Parathyroid adenoma (tissue), 2 donors: ENCODE measurements at regions not wholly inside any gene's neighbourhood (a gene's known extent, or its start where the extent isn't known, plus 50 kb on each side); places are given as distances from the start of the nearest gene placed in this dataset.

Experiments used
- H2AFZ ChIP-seq: fragments of 300-600 bp; sonication (generic); one replicate; pipeline ENCODE4 v1.7.0; 2017; ENCODE audit warnings: antibody characterized with exemption, mild to moderate bottlenecking
- H3K27ac ChIP-seq: fragments of 300-600 bp; sonication (generic); one replicate; pipeline ENCODE4 v1.7.0; 2017
- H3K27me3 ChIP-seq: fragments of 300-600 bp; sonication (generic); one replicate; pipeline ENCODE4 v1.7.0; 2017; ENCODE audit warnings: low read length; ENCODE audit not compliant: control insufficient read depth, insufficient read depth
- H3K36me3 ChIP-seq: fragments of 300-600 bp; sonication (generic); one replicate; pipeline ENCODE4 v1.7.0; 2017; ENCODE audit warnings: low read length; ENCODE audit not compliant: control insufficient read depth, insufficient read depth
- H3K4me1 ChIP-seq: fragments of 300-600 bp; sonication (generic); one replicate; pipeline ENCODE4 v1.7.0; 2017; ENCODE audit warnings: control low read depth
- H3K4me2 ChIP-seq: fragments of 300-600 bp; sonication (generic); one replicate; pipeline ENCODE4 v1.7.0; 2017; ENCODE audit warnings: low read length
- H3K4me3 ChIP-seq: fragments of 300-600 bp; sonication (generic); one replicate; pipeline ENCODE4 v1.7.0; 2017; ENCODE audit warnings: low read depth, low read length
- H3K79me2 ChIP-seq: fragments of 300-600 bp; sonication (generic); one replicate; pipeline ENCODE4 v1.7.0; 2017; ENCODE audit warnings: control low read depth
- H3K9ac ChIP-seq: fragments of 300-600 bp; sonication (generic); one replicate; pipeline ENCODE4 v1.7.0; 2017; ENCODE audit warnings: mild to moderate bottlenecking
- H3K9me3 ChIP-seq: fragments of 300-600 bp; sonication (generic); one replicate; pipeline ENCODE4 v1.7.0; 2017; ENCODE audit warnings: low read length; ENCODE audit not compliant: control insufficient read depth
- CTCF ChIP-seq: fragments of 300-600 bp; sonication (generic); IDR thresholded peaks from one replicate; pipeline ENCODE4 v1.7.0; 2017; ENCODE audit warnings: antibody characterized with exemption, mild to moderate bottlenecking
- donor health status: primary hyperparathyroidism.

- Histone ChIP-seq H2AFZ (no peak overlapping the region), H3K4me1 (no peaks in the 10 kb centered on the region), H3K27ac (no peak overlapping the region), H3K27me3 (no peaks in the 10 kb centered on the region), H3K4me3 (no peak overlapping the region), H3K4me2 (no peak overlapping the region), H3K79me2 (no peaks in the 10 kb centered on the region), H3K9ac (no peak overlapping the region), H3K36me3 (no peaks in the 10 kb centered on the region), H3K9me3 (no peaks in the 10 kb centered on the region)
- TF ChIP-seq CTCF = no peak
These were observed 80.8 kb upstream of the SLC8A3 start for GRCh38 chr14:70269582-70269981.

GRCh38 chr14:70268760-70269159 is 80.0 kb upstream of the SLC8A3 start:
- Histone ChIP-seq H3K4me3 (no peak overlapping the region), H3K36me3 (no peaks in the 10 kb centered on the region), H3K4me1 (no peaks in the 10 kb centered on the region), H3K79me2 (no peaks in the 10 kb centered on the region), H3K27me3 (no peaks in the 10 kb centered on the region), H3K27ac (no peak overlapping the region), H3K9me3 (no peaks in the 10 kb centered on the region), H2AFZ (no peak overlapping the region), H3K9ac (no peak overlapping the region), H3K4me2 (no peak overlapping the region)
- no peak for TF ChIP-seq CTCF

- no peak overlapping the region for H2AFZ ChIP-seq
- H3K27ac ChIP-seq = no peak overlapping the region
- H3K4me1 ChIP-seq = no peaks in the 10 kb centered on the region
- no peaks in the 10 kb centered on the region for H3K79me2 ChIP-seq
- no peaks in the 10 kb centered on the region for H3K9me3 ChIP-seq
- TF ChIP-seq CTCF = no peak
- no peak overlapping the region for H3K9ac ChIP-seq
- no peaks in the 10 kb centered on the region for H3K36me3 ChIP-seq
- no peaks in the 10 kb centered on the region for H3K27me3 ChIP-seq
- no peak overlapping the region for H3K4me2 ChIP-seq
- no peak overlapping the region for H3K4me3 ChIP-seq
These were observed 77.4 kb upstream of the SLC8A3 start for GRCh38 chr14:70266157-70266556.

- Histone ChIP-seq H3K4me2 (no peak overlapping the region), H3K9me3 (no peaks in the 10 kb centered on the region), H3K36me3 (no peaks in the 10 kb centered on the region), H3K27me3 (no peaks in the 10 kb centered on the region), H3K27ac (no peak overlapping the region), H2AFZ (no peak overlapping the region), H3K4me3 (no peak overlapping the region), H3K4me1 (no peaks in the 10 kb centered on the region), H3K9ac (no peak overlapping the region), H3K79me2 (no peaks in the 10 kb centered on the region)
- no peak for TF ChIP-seq CTCF
These were observed 76.7 kb upstream of the SLC8A3 start for GRCh38 chr14:70265422-70265821.

GRCh38 chr14:70259420-70259819 is 70.7 kb upstream of the SLC8A3 start:
- Histone ChIP-seq H3K9me3 (no peaks in the 10 kb centered on the region), H3K9ac (no peak overlapping the region), H2AFZ (no peak overlapping the region), H3K36me3 (no peaks in the 10 kb centered on the region), H3K79me2 (no peaks in the 10 kb centered on the region), H3K4me2 (no peak overlapping the region), H3K27me3 (no peaks in the 10 kb centered on the region), H3K4me3 (no peak overlapping the region), H3K4me1 (no peaks in the 10 kb centered on the region), H3K27ac (no peak overlapping the region)
- TF ChIP-seq CTCF = no peak
